ENCODE measurements at regions not wholly inside any gene's neighbourhood (a gene's known extent, or its start where the extent isn't known, plus 50 kb on each side); places are given as distances from the start of the nearest gene placed in this dataset.
"Not testable (repeated sequence)": the region's sequence is repeated elsewhere in the genome, so short reads cannot be mapped to it uniquely, and the experiment has no call there.

GRCh38 chr6:137968455-137968804 lies 101.4 kb downstream of the TNFAIP3 start:
- DNase-seq (ENCODE audit: low read depth in 4 of 4, low spot score in 2 of 4), result no peak

- no peak for DNase-seq (ENCODE audit: low read depth in 4 of 4, low spot score in 2 of 4)
Observed at GRCh38 chr6:137968901-137969300, 101.8 kb downstream of the TNFAIP3 start.

- DNase-seq (ENCODE audit: low read depth in 4 of 4, low spot score in 2 of 4), result no peak
Observed at GRCh38 chr6:137969874-137970273, 102.8 kb downstream of the TNFAIP3 start.

GRCh38 chr6:137970368-137970767 lies 103.3 kb downstream of the TNFAIP3 start:
- no peak for DNase-seq (ENCODE audit: low read depth in 4 of 4, low spot score in 2 of 4)

GRCh38 chr6:137973201-137973600 lies 106.1 kb downstream of the TNFAIP3 start:
- no peak for DNase-seq (ENCODE audit: low read depth in 4 of 4, low spot score in 2 of 4)

GRCh38 chr6:137975188-137975940 lies 108.3 kb downstream of the TNFAIP3 start:
- no peak for DNase-seq (ENCODE audit: low read depth in 4 of 4, low spot score in 2 of 4)

GRCh38 chr6:137976430-137976829 lies 109.4 kb downstream of the TNFAIP3 start:
- no peak for DNase-seq (ENCODE audit: low read depth in 4 of 4, low spot score in 2 of 4)

GRCh38 chr6:137977206-137977605 lies 110.1 kb downstream of the TNFAIP3 start:
- DNase-seq (ENCODE audit: low read depth in 4 of 4, low spot score in 2 of 4), result no peak

DNA sequence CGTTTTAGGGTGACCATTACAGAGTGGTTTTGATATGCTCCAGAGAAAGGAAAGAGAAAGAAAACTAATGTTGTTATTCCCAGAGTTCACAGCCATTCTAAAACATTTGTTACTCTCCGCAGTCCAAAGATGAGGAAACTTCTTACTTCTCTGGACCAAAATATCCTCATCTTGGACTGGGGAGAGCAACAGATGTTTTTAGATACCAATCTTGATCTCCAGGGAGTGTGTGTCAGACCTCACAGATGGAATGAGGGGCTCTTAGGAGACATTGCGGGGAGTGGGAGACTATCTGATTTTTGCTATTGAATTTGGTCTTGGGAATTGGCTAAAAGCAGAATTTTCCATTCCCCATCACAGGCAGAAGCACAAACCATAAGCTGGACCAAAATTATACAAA lies 110.8 kb downstream of the TNFAIP3 start:
- DNase-seq (ENCODE audit: low read depth in 4 of 4, low spot score in 2 of 4), result no peak

DNA sequence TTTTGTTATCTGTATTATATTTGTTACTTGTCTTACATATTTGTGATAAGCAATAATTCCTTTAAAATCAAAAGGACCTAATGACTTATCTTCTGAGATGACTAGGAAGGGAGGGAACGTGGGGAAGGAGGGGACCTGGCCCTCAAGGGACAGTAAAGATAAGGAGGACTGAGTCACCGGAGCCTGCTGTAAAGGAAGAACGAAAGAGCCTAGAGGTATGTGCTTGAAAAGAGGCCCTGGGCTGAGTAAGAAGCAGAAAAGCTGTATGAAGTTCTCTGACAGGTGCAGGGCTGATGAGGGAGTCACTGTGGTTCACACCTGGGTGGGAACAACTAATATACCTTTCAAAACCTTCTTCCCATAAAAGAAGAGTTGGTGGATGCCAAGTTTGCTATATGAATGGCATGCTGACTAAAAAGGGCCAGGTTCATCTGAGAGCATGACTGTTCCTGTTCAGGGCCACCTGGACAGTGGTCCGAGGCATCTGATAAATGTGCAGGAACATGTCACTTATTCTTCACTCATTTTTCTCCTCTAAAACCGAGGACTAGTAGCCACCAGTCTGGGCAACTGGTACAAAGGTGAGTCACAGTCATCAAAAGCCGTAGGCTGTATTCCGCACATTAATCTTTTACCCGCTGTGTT lies 111.3 kb downstream of the TNFAIP3 start:
- no peak for DNase-seq (ENCODE audit: low read depth in 4 of 4, low spot score in 2 of 4)

DNA sequence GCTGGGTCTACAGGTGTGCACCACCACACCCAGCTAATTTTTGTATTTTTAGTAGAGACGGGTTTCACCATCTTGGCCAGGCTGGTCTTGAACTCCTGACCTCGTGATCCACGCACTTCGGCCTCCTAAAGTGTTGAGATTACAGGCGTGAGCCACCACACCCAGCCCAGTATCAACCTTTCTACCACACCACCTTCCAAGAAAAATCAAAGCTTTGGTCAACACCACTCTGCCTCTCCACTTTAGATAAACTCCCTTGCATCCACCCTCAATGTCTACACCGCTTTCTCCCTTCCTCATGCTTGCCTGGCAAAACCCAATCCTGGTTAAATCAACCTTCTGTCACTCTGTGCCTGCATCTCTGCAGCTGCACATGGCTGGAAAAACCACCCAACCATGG lies 112.2 kb downstream of the TNFAIP3 start:
- DNase-seq (ENCODE audit: low read depth in 4 of 4, low spot score in 2 of 4), result not testable (repeated sequence)

- DNase-seq (ENCODE audit: low read depth in 4 of 4, low spot score in 2 of 4), result no peak
Observed at GRCh38 chr6:137980777-137981176, 113.7 kb downstream of the TNFAIP3 start.

DNA sequence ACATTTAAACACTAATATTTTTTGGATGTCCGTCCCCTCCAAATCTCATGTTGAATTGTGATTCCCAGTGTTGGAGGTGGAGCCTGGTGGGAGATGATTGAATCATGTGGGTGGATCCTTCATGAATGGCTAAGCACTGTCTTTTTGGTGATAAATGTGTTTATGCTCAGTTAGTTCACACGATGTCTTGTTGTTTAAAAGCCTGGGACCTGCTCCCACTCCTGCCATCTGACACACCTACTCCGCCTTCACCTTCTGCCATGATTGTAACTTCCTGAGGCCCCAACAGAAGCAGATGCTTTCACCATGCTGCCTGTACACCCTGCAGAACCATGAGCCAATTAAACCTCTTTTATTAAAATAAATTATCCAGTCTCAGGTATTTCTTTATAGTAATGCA lies 114.7 kb downstream of the TNFAIP3 start:
- no peak for DNase-seq (ENCODE audit: low read depth in 4 of 4, low spot score in 2 of 4)

- no peak for DNase-seq (ENCODE audit: low read depth in 4 of 4, low spot score in 2 of 4)
Observed at GRCh38 chr6:137982418-137983189, 115.5 kb downstream of the TNFAIP3 start.

DNA sequence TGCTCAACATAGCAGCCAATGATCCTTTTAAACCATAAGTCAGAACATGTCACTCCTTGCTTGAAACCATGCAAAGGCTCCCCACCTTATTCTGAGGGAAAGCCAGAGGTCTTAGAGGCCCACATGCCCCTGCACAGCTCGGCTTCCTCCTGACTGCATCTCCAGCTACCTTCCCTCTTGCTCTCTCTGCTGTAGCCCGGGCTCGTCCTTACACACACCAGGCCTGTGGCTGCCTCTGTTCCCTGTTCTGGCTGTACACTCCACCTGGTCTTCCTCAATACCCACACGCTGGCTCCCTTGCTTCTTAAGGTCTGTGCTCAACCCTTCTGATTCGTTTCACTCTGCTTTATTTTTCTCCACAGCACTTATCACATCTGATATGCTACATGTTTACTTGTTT lies 116.2 kb downstream of the TNFAIP3 start:
- no peak for DNase-seq (ENCODE audit: low read depth in 4 of 4, low spot score in 2 of 4)

DNA sequence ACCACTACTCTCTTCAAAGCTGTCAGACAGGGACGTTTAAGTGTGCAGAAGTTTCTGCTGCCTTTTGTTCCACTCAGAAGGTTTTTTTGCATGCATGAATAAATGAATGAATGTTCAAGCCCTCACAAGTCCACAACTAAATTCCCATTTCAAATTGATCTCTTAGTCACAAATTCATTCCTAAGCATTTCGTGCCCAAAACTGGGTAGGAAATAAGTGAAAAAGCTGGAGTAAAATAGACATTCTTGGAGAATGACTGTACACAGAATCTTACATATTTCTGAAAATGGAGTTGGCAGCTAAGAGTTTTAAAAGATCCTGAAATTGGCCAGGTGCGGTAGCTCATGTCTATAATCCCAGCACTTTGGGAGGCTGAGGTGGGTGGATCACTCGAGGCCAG lies 117.6 kb downstream of the PERP start:
- DNase-seq (ENCODE audit: low read depth in 4 of 4, low spot score in 2 of 4), result no peak

- DNase-seq (ENCODE audit: low read depth in 4 of 4, low spot score in 2 of 4), result no peak
Observed at GRCh38 chr6:137995371-137995770, 111.8 kb downstream of the PERP start.

DNA sequence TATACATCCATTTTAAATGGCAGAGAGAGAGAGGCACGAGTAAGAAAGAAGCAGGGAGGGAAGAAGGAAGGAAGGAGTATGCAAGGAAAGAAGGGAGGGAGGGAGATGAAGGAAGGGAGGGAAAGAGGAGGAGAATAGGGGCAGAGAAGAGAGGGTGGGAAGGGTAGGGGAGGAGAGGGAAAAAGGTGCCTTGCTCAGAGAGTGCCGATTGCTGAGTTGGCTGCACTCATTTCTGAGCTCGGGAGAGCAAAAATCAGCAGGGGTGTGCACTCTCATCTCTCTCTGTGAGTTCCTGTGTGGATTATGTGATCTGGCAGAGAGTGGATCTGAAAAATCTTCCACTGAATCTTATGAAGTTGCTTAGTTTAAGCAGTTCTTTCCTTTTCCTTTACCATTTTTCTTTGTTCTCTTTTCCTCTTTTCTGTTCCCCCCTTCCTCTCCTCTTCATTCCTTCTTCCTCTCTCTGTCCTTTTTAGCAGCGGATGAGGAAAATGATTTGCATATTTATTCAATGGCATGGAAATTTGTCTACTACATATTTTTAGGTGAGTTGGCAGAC lies 108.7 kb downstream of the PERP start:
- no peak for DNase-seq (ENCODE audit: low read depth in 4 of 4, low spot score in 2 of 4)

DNA sequence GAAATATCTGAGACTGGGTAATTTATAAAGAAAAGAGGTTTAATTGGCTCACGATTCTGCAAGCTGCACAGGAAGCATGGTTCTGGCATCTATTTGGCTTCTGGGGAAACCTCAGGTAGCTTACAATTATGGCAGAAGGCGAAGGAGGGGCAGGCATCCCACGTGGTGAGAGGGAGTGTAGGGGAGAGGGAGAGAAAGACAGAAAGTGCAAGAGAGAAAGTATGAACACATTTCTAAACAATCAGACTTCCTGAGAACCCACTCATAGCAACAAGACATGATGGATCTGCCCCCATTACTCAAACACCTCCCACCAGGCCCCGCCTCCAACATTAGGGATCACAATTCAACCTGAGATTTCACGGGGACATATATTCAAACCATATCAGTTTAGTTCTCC lies 107.4 kb downstream of the PERP start:
- no peak for DNase-seq (ENCODE audit: low read depth in 4 of 4, low spot score in 2 of 4)

- no peak for DNase-seq (ENCODE audit: low read depth in 4 of 4, low spot score in 2 of 4)
Observed at GRCh38 chr6:138000941-138001340, 106.3 kb downstream of the PERP start.

DNA sequence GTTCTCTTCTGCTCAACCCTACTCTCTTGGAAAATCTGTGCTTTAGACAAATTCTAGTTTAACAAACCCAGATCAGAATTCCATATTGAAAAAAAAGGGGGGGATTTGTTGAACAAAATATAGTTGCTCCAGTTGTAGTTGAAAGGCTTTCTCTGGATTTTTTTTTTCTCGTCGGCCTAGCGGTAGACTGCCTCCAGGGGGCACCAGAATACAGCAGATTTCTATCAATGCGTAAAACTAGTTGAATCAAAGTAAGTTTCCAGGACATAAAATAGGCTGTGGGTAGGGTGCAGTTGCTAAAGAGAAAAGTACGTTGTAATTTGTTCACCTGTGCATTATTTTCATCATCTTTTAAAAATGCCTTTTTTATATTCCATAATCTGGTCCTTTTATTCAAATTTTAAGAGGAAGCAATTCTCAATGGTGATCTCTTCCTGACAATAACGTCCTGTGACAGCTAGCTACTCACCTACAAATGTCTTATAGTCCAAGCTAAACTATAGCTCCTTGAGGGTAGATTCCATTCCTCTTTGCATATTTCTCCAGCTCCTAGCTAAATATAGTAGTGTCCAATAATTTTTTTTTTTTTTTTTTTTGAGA lies 105.4 kb downstream of the PERP start:
- peak; percentile 9 to 26 (median 16) for DNase-seq (ENCODE audit: low read depth in 4 of 4, low spot score in 2 of 4)
